ENCODE measurements at regions not wholly inside any gene's neighbourhood (a gene's known extent, or its start where the extent isn't known, plus 50 kb on each side); places are given as distances from the start of the nearest gene placed in this dataset.

GRCh38 chr4:170325599-170325998 lies 235.8 kb upstream of the AADAT start:
- H3K4me1 ChIP-seq (ENCODE audit: insufficient read depth, low read length): no peaks in the 10 kb centered on the region
- H3K27ac ChIP-seq (ENCODE audit: low read depth, low read length): no peak overlapping the region
- no peak overlapping the region for H3K4me2 ChIP-seq (ENCODE audit: insufficient read depth, low read length)
- no peaks in the 10 kb centered on the region for H3K27me3 ChIP-seq (ENCODE audit: insufficient read depth, low read length)
- DNase-seq (ENCODE audit: insufficient read length, low spot score, missing footprints): no peak
- no peaks in the 10 kb centered on the region for H3K36me3 ChIP-seq (ENCODE audit: insufficient read depth, low read length)
- no peak overlapping the region for H2AFZ ChIP-seq (ENCODE audit: low read length)
- no peak overlapping the region for H3K4me3 ChIP-seq (ENCODE audit: insufficient read depth, low read length)
- H4K20me1 ChIP-seq (ENCODE audit: insufficient read depth, low read length): no peaks in the 10 kb centered on the region
- peaks cover 4% of the 10 kb centered on the region for H3K9me3 ChIP-seq (ENCODE audit: low read depth, low read length)
- H3K79me2 ChIP-seq (ENCODE audit: insufficient read depth, low read length): no peaks in the 10 kb centered on the region
- TF ChIP-seq CTCF (IDR thresholded peaks at IDR 0.05; ENCODE audit: extremely low read depth, low read depth, low read length): no peak

GRCh38 chr4:170323623-170324022 lies 233.9 kb upstream of the AADAT start:
- H3K27ac ChIP-seq (ENCODE audit: low read depth, low read length): no peak overlapping the region
- no peak overlapping the region for H3K4me3 ChIP-seq (ENCODE audit: insufficient read depth, low read length)
- no peaks in the 10 kb centered on the region for H3K27me3 ChIP-seq (ENCODE audit: insufficient read depth, low read length)
- H2AFZ ChIP-seq (ENCODE audit: low read length): no peak overlapping the region
- H3K4me1 ChIP-seq (ENCODE audit: insufficient read depth, low read length): no peaks in the 10 kb centered on the region
- no peak for TF ChIP-seq CTCF (IDR thresholded peaks at IDR 0.05; ENCODE audit: extremely low read depth, low read depth, low read length)
- H3K9me3 ChIP-seq (ENCODE audit: low read depth, low read length): peaks cover 4% of the 10 kb centered on the region
- no peaks in the 10 kb centered on the region for H4K20me1 ChIP-seq (ENCODE audit: insufficient read depth, low read length)
- DNase-seq (ENCODE audit: insufficient read length, low spot score, missing footprints): no peak
- no peaks in the 10 kb centered on the region for H3K36me3 ChIP-seq (ENCODE audit: insufficient read depth, low read length)
- no peaks in the 10 kb centered on the region for H3K79me2 ChIP-seq (ENCODE audit: insufficient read depth, low read length)
- H3K4me2 ChIP-seq (ENCODE audit: insufficient read depth, low read length): no peak overlapping the region

- Histone ChIP-seq H3K36me3 (ENCODE audit: insufficient read depth, low read length) (no peaks in the 10 kb centered on the region), H3K27ac (ENCODE audit: low read depth, low read length) (no peak overlapping the region), H3K4me3 (ENCODE audit: insufficient read depth, low read length) (no peak overlapping the region), H4K20me1 (ENCODE audit: insufficient read depth, low read length) (no peaks in the 10 kb centered on the region), H3K4me1 (ENCODE audit: insufficient read depth, low read length) (no peaks in the 10 kb centered on the region), H2AFZ (ENCODE audit: low read length) (no peak overlapping the region), H3K4me2 (ENCODE audit: insufficient read depth, low read length) (no peak overlapping the region), H3K27me3 (ENCODE audit: insufficient read depth, low read length) (no peaks in the 10 kb centered on the region), H3K9me3 (ENCODE audit: low read depth, low read length) (no peaks in the 10 kb centered on the region), H3K79me2 (ENCODE audit: insufficient read depth, low read length) (no peaks in the 10 kb centered on the region)
- DNase-seq (ENCODE audit: insufficient read length, low spot score, missing footprints): no peak
- TF ChIP-seq CTCF (IDR thresholded peaks at IDR 0.05; ENCODE audit: extremely low read depth, low read depth, low read length): no peak
Measured at GRCh38 chr4:170307182-170307581, 217.4 kb upstream of the AADAT start.

GRCh38 chr4:170306208-170306607 lies 216.5 kb upstream of the AADAT start:
- Histone ChIP-seq H3K27ac (ENCODE audit: low read depth, low read length) (no peak overlapping the region), H2AFZ (ENCODE audit: low read length) (no peak overlapping the region), H3K36me3 (ENCODE audit: insufficient read depth, low read length) (no peaks in the 10 kb centered on the region), H3K4me2 (ENCODE audit: insufficient read depth, low read length) (no peak overlapping the region), H3K79me2 (ENCODE audit: insufficient read depth, low read length) (no peaks in the 10 kb centered on the region), H3K4me1 (ENCODE audit: insufficient read depth, low read length) (no peaks in the 10 kb centered on the region), H3K9me3 (ENCODE audit: low read depth, low read length) (no peaks in the 10 kb centered on the region), H3K4me3 (ENCODE audit: insufficient read depth, low read length) (no peak overlapping the region), H3K27me3 (ENCODE audit: insufficient read depth, low read length) (no peaks in the 10 kb centered on the region), H4K20me1 (ENCODE audit: insufficient read depth, low read length) (no peaks in the 10 kb centered on the region)
- TF ChIP-seq CTCF (IDR thresholded peaks at IDR 0.05; ENCODE audit: extremely low read depth, low read depth, low read length): no peak
- DNase-seq (ENCODE audit: insufficient read length, low spot score, missing footprints): no peak

All from osteoblast (primary cell).